Spinal cord (tissue), 9 donors: ENCODE measurements at regions not wholly inside any gene's neighbourhood (a gene's known extent, or its start where the extent isn't known, plus 50 kb on each side); places are given as distances from the start of the nearest gene placed in this dataset.

Source experiments
- DNase-seq, 6 donors: peaks; one replicate each; pipeline versions ENCODE4 v3.0.0 to v3.0.0-alpha.2; 2013 to 2015; ENCODE audit warnings: low spot score in 6 of 6, low read depth in 4 of 6
- H3K27ac ChIP-seq: one replicate; pipeline ENCODE4 v1.5.1; 2013; ENCODE audit warnings: low read depth, low read length, control low read depth
- H3K27me3 ChIP-seq: one replicate; pipeline ENCODE4 v1.6.1; 2013; ENCODE audit warnings: low read length; ENCODE audit not compliant: control insufficient read depth, insufficient read depth
- H3K36me3 ChIP-seq: one replicate; pipeline ENCODE4 v1.6.1; 2013; ENCODE audit warnings: low read length; ENCODE audit not compliant: control insufficient read depth, insufficient read depth
- H3K4me1 ChIP-seq: one replicate; pipeline ENCODE4 v1.6.1; 2013; ENCODE audit warnings: low read length; ENCODE audit not compliant: control insufficient read depth, insufficient read depth
- H3K4me3 ChIP-seq: one replicate; pipeline ENCODE4 v1.5.1; 2013; ENCODE audit warnings: low read depth, low read length, control low read depth
- H3K9me3 ChIP-seq: one replicate; pipeline ENCODE4 v1.6.1; 2013; ENCODE audit warnings: low read length; ENCODE audit not compliant: control insufficient read depth, insufficient read depth
- WGBS: methylation state at CpG from one replicate; pipeline ENCODE4 v1.1.5; 2013; ENCODE audit warnings: missing lambda C conversion rate; ENCODE audit not compliant: insufficient coverage; 5-methylcytosine and 5-hydroxymethylcytosine counted together
- donor health status: healthy.

- Histone ChIP-seq H3K36me3 (no peaks in the 10 kb centered on the region), H3K9me3 (no peaks in the 10 kb centered on the region), H3K4me1 (no peaks in the 10 kb centered on the region), H3K4me3 (no peak overlapping the region), H3K27ac (no peak overlapping the region), H3K27me3 (no peaks in the 10 kb centered on the region)
- WGBS: no CpG with 5 or more reads among the region's 2 CpGs
- DNase-seq: no peak
Observed at GRCh38 chr15:98063315-98063714, 102.8 kb downstream of the ARRDC4 start.

- no peaks in the 10 kb centered on the region for H3K36me3 ChIP-seq
- no peak for DNase-seq
- H3K27ac ChIP-seq: no peak overlapping the region
- no peak overlapping the region for H3K4me3 ChIP-seq
- H3K27me3 ChIP-seq: no peaks in the 10 kb centered on the region
- H3K9me3 ChIP-seq: no peaks in the 10 kb centered on the region
- no peaks in the 10 kb centered on the region for H3K4me1 ChIP-seq
Observed at GRCh38 chr15:98063871-98064270, 103.4 kb downstream of the ARRDC4 start.

GRCh38 chr15:98067339-98067738, 106.8 kb downstream of the ARRDC4 start:
- no peaks in the 10 kb centered on the region for H3K36me3 ChIP-seq

GRCh38 chr15:98069256-98069655, 108.8 kb downstream of the ARRDC4 start:
- Histone ChIP-seq H3K9me3 (no peaks in the 10 kb centered on the region), H3K27me3 (no peaks in the 10 kb centered on the region), H3K36me3 (no peaks in the 10 kb centered on the region), H3K4me3 (no peak overlapping the region), H3K4me1 (no peaks in the 10 kb centered on the region), H3K27ac (no peak overlapping the region)
- DNase-seq: no peak
- WGBS: no CpG with 5 or more reads among the region's 4 CpGs

More at GRCh38 chr15:98067339-98067738, 106.8 kb downstream of the ARRDC4 start:
- Histone ChIP-seq H3K27me3 (no peaks in the 10 kb centered on the region), H3K4me1 (no peaks in the 10 kb centered on the region), H3K4me3 (no peak overlapping the region), H3K9me3 (no peaks in the 10 kb centered on the region), H3K27ac (no peak overlapping the region)
- no CpG with 5 or more reads among the region's 3 CpGs for WGBS
- DNase-seq: peak in 1 of 6 donors; percentile 51

- no peak overlapping the region for H3K4me3 ChIP-seq
- no peak overlapping the region for H3K27ac ChIP-seq
- 90% methylated on average over 1 of the region's 2 CpGs for WGBS
- H3K4me1 ChIP-seq: no peaks in the 10 kb centered on the region
- DNase-seq: no peak
- no peaks in the 10 kb centered on the region for H3K9me3 ChIP-seq
- H3K27me3 ChIP-seq: no peaks in the 10 kb centered on the region
- no peaks in the 10 kb centered on the region for H3K36me3 ChIP-seq
Observed at GRCh38 chr15:98070137-98070536, 109.6 kb downstream of the ARRDC4 start.

GRCh38 chr15:98071786-98072185, 111.3 kb downstream of the ARRDC4 start:
- no peak overlapping the region for H3K27ac ChIP-seq

GRCh38 chr15:98075441-98075840, 114.9 kb downstream of the ARRDC4 start:
- Histone ChIP-seq H3K9me3 (no peaks in the 10 kb centered on the region), H3K36me3 (no peaks in the 10 kb centered on the region), H3K4me1 (no peaks in the 10 kb centered on the region), H3K27ac (no peak overlapping the region), H3K27me3 (no peaks in the 10 kb centered on the region), H3K4me3 (no peak overlapping the region)
- DNase-seq: no peak

More at GRCh38 chr15:98071786-98072185, 111.3 kb downstream of the ARRDC4 start:
- H3K4me3 ChIP-seq: no peak overlapping the region
- no peak for DNase-seq
- no peaks in the 10 kb centered on the region for H3K27me3 ChIP-seq
- H3K4me1 ChIP-seq: no peaks in the 10 kb centered on the region
- no peaks in the 10 kb centered on the region for H3K9me3 ChIP-seq
- H3K36me3 ChIP-seq: no peaks in the 10 kb centered on the region

GRCh38 chr15:98076021-98076816, 115.7 kb downstream of the ARRDC4 start:
- peak in 1 of 6 donors; percentile 16 for DNase-seq

GRCh38 chr15:98077186-98077585, 116.7 kb downstream of the ARRDC4 start:
- H3K4me3 ChIP-seq: no peak overlapping the region
- DNase-seq: no peak
- H3K4me1 ChIP-seq: no peaks in the 10 kb centered on the region
- WGBS: 100% methylated on average over 1 of the region's 8 CpGs
- no peaks in the 10 kb centered on the region for H3K9me3 ChIP-seq
- H3K36me3 ChIP-seq: no peaks in the 10 kb centered on the region
- H3K27me3 ChIP-seq: no peaks in the 10 kb centered on the region
- H3K27ac ChIP-seq: no peak overlapping the region

More at GRCh38 chr15:98076021-98076816, 115.7 kb downstream of the ARRDC4 start:
- no peaks in the 10 kb centered on the region for H3K36me3 ChIP-seq
- WGBS: 93% methylated on average over 3 of the region's 8 CpGs
- H3K27ac ChIP-seq: no peak overlapping the region
- no peaks in the 10 kb centered on the region for H3K9me3 ChIP-seq
- no peaks in the 10 kb centered on the region for H3K27me3 ChIP-seq
- H3K4me3 ChIP-seq: no peak overlapping the region
- H3K4me1 ChIP-seq: no peaks in the 10 kb centered on the region

- Histone ChIP-seq H3K4me1 (no peaks in the 10 kb centered on the region), H3K27me3 (no peaks in the 10 kb centered on the region), H3K4me3 (no peak overlapping the region), H3K9me3 (no peaks in the 10 kb centered on the region), H3K27ac (no peak overlapping the region), H3K36me3 (no peaks in the 10 kb centered on the region)
- peak in 1 of 6 donors; percentile 14 for DNase-seq
- 79% methylated on average over 1 of the region's 2 CpGs for WGBS
Observed at GRCh38 chr15:98080791-98081190, 120.3 kb downstream of the ARRDC4 start.
